ENCODE measurements at regions not wholly inside any gene's neighbourhood (a gene's known extent, or its start where the extent isn't known, plus 50 kb on each side); places are given as distances from the start of the nearest gene placed in this dataset.
"Not testable (repeated sequence)": the region's sequence is repeated elsewhere in the genome, so short reads cannot be mapped to it uniquely, and the experiment has no call there.

- not testable (repeated sequence) for DNase-seq (ENCODE audit: low spot score in 2 of 2)
- H3K4me3 Mint-ChIP-seq, result peak overlapping the region; percentile 46
These were observed 2785.8 kb downstream of the RPIA start for GRCh38 chr2:91477291-91477690.

GRCh38 chr2:91477731-91478672, 2786.5 kb downstream of the RPIA start:
- DNase-seq (ENCODE audit: low spot score in 2 of 2) (no peak), ATAC-seq (no peak)
- peaks cover 6% of the 10 kb centered on the region for H3K4me1 Mint-ChIP-seq
- peak overlapping the region; percentile 24 for H3K4me3 Mint-ChIP-seq
- no peaks in the 10 kb centered on the region for H3K9me3 Mint-ChIP-seq
- H3K36me3 Mint-ChIP-seq, result peaks cover 14% of the 10 kb centered on the region
- H3K27ac Mint-ChIP-seq, result no peak overlapping the region

More at GRCh38 chr2:91477291-91477690, 2785.8 kb downstream of the RPIA start:
- not testable (repeated sequence) for H3K9me3 Mint-ChIP-seq, H3K4me1 Mint-ChIP-seq, ATAC-seq
- Mint-ChIP-seq H3K27ac (peak overlapping the region; percentile 74), H3K36me3 (peaks cover 14% of the 10 kb centered on the region)

- ATAC-seq; H3K9me3 Mint-ChIP-seq; DNase-seq (ENCODE audit: low spot score in 2 of 2); H3K4me1 Mint-ChIP-seq: not testable (repeated sequence)
- Mint-ChIP-seq H3K36me3 (peaks cover 14% of the 10 kb centered on the region), H3K4me3 (peak overlapping the region; percentile 67), H3K27ac (peak overlapping the region; percentile 83)
These were observed 2787.6 kb downstream of the RPIA start for GRCh38 chr2:91478851-91479718.

GRCh38 chr2:91485226-91485625, 2793.8 kb downstream of the RPIA start:
- DNase-seq (ENCODE audit: low spot score in 2 of 2); H3K9me3 Mint-ChIP-seq; H3K4me1 Mint-ChIP-seq; ATAC-seq; H3K4me3 Mint-ChIP-seq; H3K27ac Mint-ChIP-seq; H3K36me3 Mint-ChIP-seq: not testable (repeated sequence)

- H3K9me3 Mint-ChIP-seq, H3K36me3 Mint-ChIP-seq, H3K27ac Mint-ChIP-seq, H3K4me1 Mint-ChIP-seq, H3K4me3 Mint-ChIP-seq: not testable (repeated sequence)
- ATAC-seq (peak; percentile 46), DNase-seq (ENCODE audit: low spot score in 2 of 2) (peak in 1 of 2 donors; percentile 7)
These were observed 2805.9 kb downstream of the RPIA start for GRCh38 chr2:91497129-91498064.

GRCh38 chr2:91498065-91498449, 2806.6 kb downstream of the RPIA start:
- not testable (repeated sequence) for H3K4me3 Mint-ChIP-seq; H3K27ac Mint-ChIP-seq; ATAC-seq; DNase-seq (ENCODE audit: low spot score in 2 of 2); H3K4me1 Mint-ChIP-seq; H3K36me3 Mint-ChIP-seq; H3K9me3 Mint-ChIP-seq

GRCh38 chr2:91498513-91499250, 2807.2 kb downstream of the RPIA start:
- peak in 1 of 2 donors; percentile 44 for DNase-seq (ENCODE audit: low spot score in 2 of 2)
- H3K4me3 Mint-ChIP-seq, result not testable (repeated sequence)

GRCh38 chr2:91499431-91500050, 2808.1 kb downstream of the RPIA start:
- H3K4me3 Mint-ChIP-seq; H3K4me1 Mint-ChIP-seq; ATAC-seq; DNase-seq (ENCODE audit: low spot score in 2 of 2); H3K27ac Mint-ChIP-seq; H3K36me3 Mint-ChIP-seq; H3K9me3 Mint-ChIP-seq: not testable (repeated sequence)

More at GRCh38 chr2:91498513-91499250, 2807.2 kb downstream of the RPIA start:
- not testable (repeated sequence) for H3K27ac Mint-ChIP-seq, H3K4me1 Mint-ChIP-seq, H3K9me3 Mint-ChIP-seq, ATAC-seq, H3K36me3 Mint-ChIP-seq

- H3K9me3 Mint-ChIP-seq; H3K36me3 Mint-ChIP-seq; H3K27ac Mint-ChIP-seq; DNase-seq (ENCODE audit: low spot score in 2 of 2); H3K4me3 Mint-ChIP-seq; H3K4me1 Mint-ChIP-seq: not testable (repeated sequence)
- peak; percentile 16 for ATAC-seq
These were observed 2808.9 kb downstream of the RPIA start for GRCh38 chr2:91500246-91500977.

- not testable (repeated sequence) for H3K36me3 Mint-ChIP-seq; DNase-seq (ENCODE audit: low spot score in 2 of 2); H3K4me3 Mint-ChIP-seq; H3K4me1 Mint-ChIP-seq; H3K9me3 Mint-ChIP-seq; H3K27ac Mint-ChIP-seq
- peak; percentile 42 for ATAC-seq
These were observed 2809.5 kb downstream of the RPIA start for GRCh38 chr2:91500978-91501310.

GRCh38 chr2:91501481-91502080, 2810.1 kb downstream of the RPIA start:
- not testable (repeated sequence) for ATAC-seq; H3K27ac Mint-ChIP-seq; H3K9me3 Mint-ChIP-seq; H3K4me1 Mint-ChIP-seq; H3K4me3 Mint-ChIP-seq; H3K36me3 Mint-ChIP-seq; DNase-seq (ENCODE audit: low spot score in 2 of 2)

- H3K4me3 Mint-ChIP-seq; H3K27ac Mint-ChIP-seq; DNase-seq (ENCODE audit: low spot score in 2 of 2); H3K4me1 Mint-ChIP-seq; H3K9me3 Mint-ChIP-seq; H3K36me3 Mint-ChIP-seq: not testable (repeated sequence)
- peak; percentile 8 for ATAC-seq
These were observed 2812.1 kb downstream of the RPIA start for GRCh38 chr2:91503572-91503958.
